Suprapubic skin (tissue), 4 donors: ENCODE measurements at regions not wholly inside any gene's neighbourhood (a gene's known extent, or its start where the extent isn't known, plus 50 kb on each side); places are given as distances from the start of the nearest gene placed in this dataset.

Source experiments
- DNase-seq, 2 donors: peaks; one replicate each; pipeline ENCODE4 v3.0.0-alpha.2; 2019; ENCODE audit warnings: low spot score in 2 of 2
- H3K27ac ChIP-seq: fragments of 200-600 bp; sonication (generic); one replicate; pipeline ENCODE4 v1.5.1; 2019
- H3K27me3 ChIP-seq: fragments of 200-600 bp; sonication (generic); one replicate; pipeline ENCODE4 v1.5.1; 2019
- H3K36me3 ChIP-seq: fragments of 200-600 bp; sonication (generic); one replicate; pipeline ENCODE4 v1.5.1; 2019
- H3K4me1 ChIP-seq: fragments of 200-600 bp; sonication (generic); one replicate; pipeline ENCODE4 v1.5.1; 2019
- H3K4me3 ChIP-seq: fragments of 200-600 bp; sonication (generic); one replicate; pipeline ENCODE4 v1.5.1; 2019; ENCODE audit warnings: mild to moderate bottlenecking
- H3K9me3 ChIP-seq: fragments of 200-600 bp; sonication (generic); one replicate; pipeline ENCODE4 v1.5.1; 2019
- EP300 ChIP-seq: sonication (generic); formaldehyde crosslinking; IDR thresholded peaks from one replicate; pipeline ENCODE4 v1.6.1; 2017; ENCODE audit warnings: antibody characterized with exemption
- POLR2A ChIP-seq, 2 donors: fragments of 450-650 bp; IDR thresholded peaks; one replicate each; pipeline ENCODE4 v1.6.1; 2017; ENCODE audit warnings: antibody characterized with exemption in 2 of 2, mild to moderate bottlenecking in 2 of 2, moderate library complexity in 2 of 2
- POLR2AphosphoS5 ChIP-seq, 3 donors: sonication (generic); formaldehyde crosslinking; IDR thresholded peaks; one replicate each; pipeline ENCODE4 v1.6.1; 2017; ENCODE audit warnings: antibody characterized with exemption in 3 of 3
- WGBS: methylation state at CpG from one replicate; pipeline ENCODE4 v1.1.5; 2018; 5-methylcytosine and 5-hydroxymethylcytosine counted together
- TF ChIP-seq, protein P1 (sequence below), 2 donors: fragments of 200-600 bp in 1 of 2; fragments of 450-650 bp in 1 of 2; sonication (generic) in 1 of 2; IDR thresholded peaks; one replicate each; pipeline ENCODE4 v1.5.1; 2016 to 2019; ENCODE audit warnings: antibody characterized with exemption in 2 of 2, mild to moderate bottlenecking in 1 of 2, moderate library complexity in 1 of 2

DNA sequence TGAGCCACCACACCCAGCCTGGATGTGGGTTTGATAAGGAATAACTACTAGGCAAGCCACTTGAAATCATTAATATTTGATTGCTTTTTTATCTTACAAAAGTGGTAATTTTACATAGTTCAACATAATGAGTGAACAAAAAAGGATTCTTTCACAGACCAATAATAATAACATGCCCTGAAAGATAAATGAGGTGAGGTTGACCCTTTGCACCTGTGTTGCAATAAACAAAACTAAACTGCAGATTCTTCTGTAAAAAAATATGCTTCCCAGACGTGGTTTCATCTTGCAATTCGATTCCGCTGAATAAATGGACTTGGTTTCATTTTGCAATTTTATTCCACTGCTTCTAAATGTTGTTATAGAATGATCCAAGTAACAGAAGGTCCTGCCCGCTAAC is 1514.9 kb upstream of the TMEM132C start:
- WGBS = 58% methylated on average over 4 of the region's 4 CpGs
- H3K27me3 ChIP-seq = no peaks in the 10 kb centered on the region
- no peak for DNase-seq
- no peaks in the 10 kb centered on the region for H3K9me3 ChIP-seq
- no peaks in the 10 kb centered on the region for H3K36me3 ChIP-seq
- H3K4me3 ChIP-seq = no peak overlapping the region
- no peaks in the 10 kb centered on the region for H3K4me1 ChIP-seq
- H3K27ac ChIP-seq = no peak overlapping the region
- no peak for TF ChIP-seq POLR2A (IDR thresholded peaks at IDR 0.05)
- no peak for TF ChIP-seq POLR2AphosphoS5 (IDR thresholded peaks at IDR 0.05)
- TF ChIP-seq EP300 = no peak
- TF ChIP-seq, protein P1, sequence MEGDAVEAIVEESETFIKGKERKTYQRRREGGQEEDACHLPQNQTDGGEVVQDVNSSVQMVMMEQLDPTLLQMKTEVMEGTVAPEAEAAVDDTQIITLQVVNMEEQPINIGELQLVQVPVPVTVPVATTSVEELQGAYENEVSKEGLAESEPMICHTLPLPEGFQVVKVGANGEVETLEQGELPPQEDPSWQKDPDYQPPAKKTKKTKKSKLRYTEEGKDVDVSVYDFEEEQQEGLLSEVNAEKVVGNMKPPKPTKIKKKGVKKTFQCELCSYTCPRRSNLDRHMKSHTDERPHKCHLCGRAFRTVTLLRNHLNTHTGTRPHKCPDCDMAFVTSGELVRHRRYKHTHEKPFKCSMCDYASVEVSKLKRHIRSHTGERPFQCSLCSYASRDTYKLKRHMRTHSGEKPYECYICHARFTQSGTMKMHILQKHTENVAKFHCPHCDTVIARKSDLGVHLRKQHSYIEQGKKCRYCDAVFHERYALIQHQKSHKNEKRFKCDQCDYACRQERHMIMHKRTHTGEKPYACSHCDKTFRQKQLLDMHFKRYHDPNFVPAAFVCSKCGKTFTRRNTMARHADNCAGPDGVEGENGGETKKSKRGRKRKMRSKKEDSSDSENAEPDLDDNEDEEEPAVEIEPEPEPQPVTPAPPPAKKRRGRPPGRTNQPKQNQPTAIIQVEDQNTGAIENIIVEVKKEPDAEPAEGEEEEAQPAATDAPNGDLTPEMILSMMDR (IDR thresholded peaks at IDR 0.05) = no peak

DNA sequence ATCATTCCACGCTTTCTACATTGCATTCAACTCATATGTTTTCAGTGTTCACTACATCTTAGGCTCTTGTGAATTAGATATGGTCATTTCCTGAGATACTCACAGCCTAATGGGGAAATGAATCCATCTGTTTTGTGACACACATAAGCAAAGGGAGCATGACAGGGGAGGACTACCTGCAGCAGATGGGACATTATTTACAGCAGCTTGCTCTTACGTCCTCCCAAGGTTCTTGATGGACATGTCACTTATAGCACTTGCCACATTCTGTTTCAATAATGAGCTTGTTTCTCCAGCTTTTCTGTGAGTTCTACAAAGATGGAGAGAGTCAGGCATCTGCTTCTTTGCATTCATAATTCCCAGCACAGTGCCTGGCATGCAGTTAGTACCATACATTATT is 1509.6 kb upstream of the TMEM132C start:
- H3K27me3 ChIP-seq = no peaks in the 10 kb centered on the region
- H3K27ac ChIP-seq = no peak overlapping the region
- no peak for DNase-seq
- H3K4me1 ChIP-seq = no peaks in the 10 kb centered on the region
- WGBS = 47% methylated on average over 2 of the region's 2 CpGs
- no peaks in the 10 kb centered on the region for H3K36me3 ChIP-seq
- H3K4me3 ChIP-seq = no peak overlapping the region
- no peak for TF ChIP-seq POLR2A (IDR thresholded peaks at IDR 0.05)
- TF ChIP-seq EP300 = no peak
- TF ChIP-seq, protein P1 (IDR thresholded peaks at IDR 0.05) = no peak
- no peak for TF ChIP-seq POLR2AphosphoS5 (IDR thresholded peaks at IDR 0.05)
- H3K9me3 ChIP-seq = peaks cover under 1% of the 10 kb centered on the region

DNA sequence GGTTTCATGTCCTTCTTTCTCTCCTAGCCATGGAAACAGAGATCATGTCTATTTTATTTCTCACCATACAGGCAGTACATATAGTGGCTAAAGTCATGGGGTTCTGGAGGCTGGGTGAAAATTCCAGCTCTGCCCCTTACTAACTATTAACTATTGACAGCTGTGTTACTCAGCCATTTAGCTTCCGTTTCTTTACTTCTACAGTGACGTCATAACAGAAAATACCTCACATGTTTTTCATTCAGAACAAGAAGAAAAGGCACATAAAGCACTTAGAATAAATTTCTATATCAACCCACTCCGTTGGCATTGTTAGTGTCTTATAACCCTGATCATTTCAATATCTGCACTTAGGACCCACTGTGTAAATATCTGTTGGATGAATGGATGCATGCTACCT is 1506.9 kb upstream of the TMEM132C start:
- TF ChIP-seq, protein P1 (IDR thresholded peaks at IDR 0.05) = no peak
- no peak for TF ChIP-seq POLR2AphosphoS5 (IDR thresholded peaks at IDR 0.05)
- 68% methylated on average over 3 of the region's 3 CpGs for WGBS
- no peaks in the 10 kb centered on the region for H3K27me3 ChIP-seq
- no peak overlapping the region for H3K27ac ChIP-seq
- H3K36me3 ChIP-seq = no peaks in the 10 kb centered on the region
- peaks cover 5% of the 10 kb centered on the region for H3K9me3 ChIP-seq
- no peak overlapping the region for H3K4me3 ChIP-seq
- no peaks in the 10 kb centered on the region for H3K4me1 ChIP-seq
- DNase-seq = no peak

DNA sequence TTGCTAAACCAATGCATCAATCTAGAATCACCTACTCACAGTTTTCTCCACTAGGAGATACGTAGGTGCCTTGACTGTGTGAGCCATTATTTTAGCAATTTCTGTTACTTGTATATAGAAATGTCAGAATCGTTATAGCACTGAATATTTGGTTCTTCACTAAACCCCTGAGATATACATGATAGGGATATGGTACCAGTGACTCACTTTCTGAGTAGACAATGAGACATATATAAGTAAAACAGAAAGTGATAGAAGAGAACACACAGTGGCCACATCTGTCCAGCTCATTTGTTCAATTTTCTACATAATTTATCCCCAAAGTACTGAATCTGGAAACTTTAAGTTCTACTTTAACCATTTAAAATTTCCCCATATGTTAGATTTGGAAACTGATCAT is 1505.5 kb upstream of the TMEM132C start:
- no peaks in the 10 kb centered on the region for H3K36me3 ChIP-seq
- no peaks in the 10 kb centered on the region for H3K4me1 ChIP-seq
- WGBS = 73% methylated on average over 2 of the region's 2 CpGs
- H3K4me3 ChIP-seq = no peak overlapping the region
- peaks cover 5% of the 10 kb centered on the region for H3K9me3 ChIP-seq
- no peak for DNase-seq
- H3K27me3 ChIP-seq = no peaks in the 10 kb centered on the region
- TF ChIP-seq, protein P1 (IDR thresholded peaks at IDR 0.05) = no peak
- TF ChIP-seq POLR2A (IDR thresholded peaks at IDR 0.05) = no peak
- TF ChIP-seq POLR2AphosphoS5 (IDR thresholded peaks at IDR 0.05) = no peak
- TF ChIP-seq EP300 = no peak
- H3K27ac ChIP-seq = no peak overlapping the region

DNA sequence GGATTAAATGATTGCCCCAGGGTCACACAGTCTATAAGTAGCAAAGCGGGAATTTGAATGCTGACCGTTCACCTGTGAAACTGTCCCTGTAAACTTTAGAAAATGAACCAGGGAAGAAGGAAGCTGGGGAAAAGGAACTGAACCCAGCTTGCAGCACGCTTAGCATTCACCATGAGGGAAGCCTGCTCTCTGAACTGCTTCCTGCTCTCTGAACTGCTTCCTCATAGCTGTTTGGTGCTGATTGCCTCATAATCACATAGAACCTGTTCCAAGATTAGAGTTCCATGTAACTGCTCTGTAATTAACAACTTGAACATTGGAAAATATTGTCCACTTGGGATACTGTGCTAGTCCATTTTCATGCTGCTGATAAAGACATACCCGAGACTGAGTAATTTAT is 1504.8 kb upstream of the TMEM132C start:
- Histone ChIP-seq H3K27ac (no peak overlapping the region), H3K36me3 (no peaks in the 10 kb centered on the region), H3K27me3 (no peaks in the 10 kb centered on the region), H3K4me1 (no peaks in the 10 kb centered on the region), H3K4me3 (no peak overlapping the region), H3K9me3 (peaks cover 6% of the 10 kb centered on the region)
- WGBS = 86% methylated on average over 4 of the region's 4 CpGs
- TF ChIP-seq, protein P1 (IDR thresholded peaks at IDR 0.05) = no peak
- TF ChIP-seq POLR2A (IDR thresholded peaks at IDR 0.05) (no peak), POLR2AphosphoS5 (IDR thresholded peaks at IDR 0.05) (no peak), EP300 (no peak)
- DNase-seq = no peak
